Right lobe of liver (tissue), 4 donors: ENCODE measurements at regions not wholly inside any gene's neighbourhood (a gene's known extent, or its start where the extent isn't known, plus 50 kb on each side); places are given as distances from the start of the nearest gene placed in this dataset.

Experiments used
- CTCF ChIP-seq, 4 donors: fragments of 200-600 bp in 3 of 4; fragments of 450-650 bp in 1 of 4; IDR thresholded peaks; one replicate each; pipeline versions ENCODE4 v1.5.1 to v1.8.0; 2016 to 2022; ENCODE audit warnings: antibody characterized with exemption in 4 of 4, mild to moderate bottlenecking in 2 of 4
- POLR2A ChIP-seq: fragments of 450-650 bp; IDR thresholded peaks from one replicate; pipeline ENCODE4 v1.6.1; 2017; ENCODE audit warnings: antibody characterized with exemption, mild to moderate bottlenecking
- donor health status: DM: no; HTN: no; CAD: no.
- donor health status: DM: no; HTN: no; CAD: no.
- donor health status: DM: no; HTN: yes; CAD: no.

GRCh38 chr15:39433376-39433775, 147.5 kb upstream of the THBS1 start:
- TF ChIP-seq CTCF (IDR thresholded peaks at IDR 0.05) (no peak), POLR2A (no peak)
